HCT116 (cell line): ENCODE measurements at regions not wholly inside any gene's neighbourhood (a gene's known extent, or its start where the extent isn't known, plus 50 kb on each side); places are given as distances from the start of the nearest gene placed in this dataset.

Experiments
- CBX3 ChIP-seq: IDR thresholded peaks from 2 replicates; pipeline ENCODE4 v1.6.1; 2012; ENCODE audit warnings: low read depth
- EZH2 ChIP-seq: fragments of 200-600 bp; sonication (generic); IDR thresholded peaks from 2 replicates; pipeline ENCODE4 v1.6.1; 2017; ENCODE audit warnings: antibody characterized with exemption, mixed run types
- EZH2phosphoT487 ChIP-seq: fragments of 200-600 bp; IDR thresholded peaks from 2 replicates; pipeline ENCODE4 v1.6.1; 2018; ENCODE audit warnings: antibody characterized with exemption, borderline replicate concordance
- FOSL1 ChIP-seq: IDR thresholded peaks from 2 replicates; pipeline ENCODE4 v1.6.1; 2012; ENCODE audit warnings: low read depth
- JUND ChIP-seq: IDR thresholded peaks from 2 replicates; pipeline ENCODE4 v1.6.1; 2012
- POLR2AphosphoS5 ChIP-seq: IDR thresholded peaks from 2 replicates; pipeline ENCODE4 v1.6.1; 2011; ENCODE audit warnings: mild to moderate bottlenecking, low read depth, low read length, moderate library complexity
- TCF7L2 ChIP-seq: IDR thresholded peaks from 2 replicates; pipeline ENCODE4 v1.7.0; 2011; ENCODE audit warnings: borderline replicate concordance, inconsistent platforms; ENCODE audit not compliant: insufficient read depth, insufficient read length; ENCODE audit errors: extremely low read depth
- YY1 ChIP-seq: IDR thresholded peaks from 2 replicates; pipeline ENCODE4 v1.6.1; 2011; ENCODE audit warnings: low read length, low read depth, moderate library complexity, mild to moderate bottlenecking; ENCODE audit not compliant: insufficient replicate concordance; ENCODE audit errors: extremely low read depth
- ZFX ChIP-seq: fragments of 450-650 bp; IDR thresholded peaks from 2 replicates; pipeline ENCODE4 v1.6.1; 2017
- TF ChIP-seq, protein P1 (sequence below), 3 experiments: fragments of 200-600 bp in 1 of 3; sonication (generic) in 1 of 3; IDR thresholded peaks in 2 of 3; conservative IDR thresholded peaks in 1 of 3; 2 replicates each; pipeline ENCODE4 v1.5.1; 2012 to 2017; ENCODE audit warnings: low read depth in 2 of 3, low read length in 2 of 3, antibody characterized with exemption in 1 of 3, borderline replicate concordance in 1 of 3, control low read depth in 1 of 3, mild to moderate bottlenecking in 1 of 3, mixed read lengths in 1 of 3, mixed run types in 1 of 3, moderate library complexity in 1 of 3; ENCODE audit not compliant: insufficient read depth in 1 of 3
- TF ChIP-seq, protein P2 (sequence below): IDR thresholded peaks from 2 replicates; pipeline ENCODE4 v1.6.1; 2012

DNA sequence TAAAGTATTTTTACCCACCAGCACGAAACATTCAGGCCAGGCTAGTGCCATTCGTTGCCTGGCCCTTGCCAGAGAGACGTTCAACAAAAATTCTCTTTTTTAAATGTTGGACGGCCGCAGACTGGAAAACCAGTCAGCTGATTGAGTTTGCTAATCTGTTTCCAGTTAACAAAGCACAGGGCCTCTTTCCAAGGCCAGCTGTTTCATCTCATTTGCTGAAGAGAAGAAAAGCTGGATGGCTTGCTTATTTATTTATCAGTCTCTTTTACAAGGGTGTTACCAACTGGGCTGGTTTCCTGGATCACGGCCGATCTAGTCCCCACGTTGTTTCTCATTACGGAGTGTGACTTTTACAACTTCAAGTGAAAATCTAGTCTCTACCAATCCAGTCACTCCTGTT is 418.7 kb upstream of the DYNLRB2 start:
- TF ChIP-seq, protein P1, sequence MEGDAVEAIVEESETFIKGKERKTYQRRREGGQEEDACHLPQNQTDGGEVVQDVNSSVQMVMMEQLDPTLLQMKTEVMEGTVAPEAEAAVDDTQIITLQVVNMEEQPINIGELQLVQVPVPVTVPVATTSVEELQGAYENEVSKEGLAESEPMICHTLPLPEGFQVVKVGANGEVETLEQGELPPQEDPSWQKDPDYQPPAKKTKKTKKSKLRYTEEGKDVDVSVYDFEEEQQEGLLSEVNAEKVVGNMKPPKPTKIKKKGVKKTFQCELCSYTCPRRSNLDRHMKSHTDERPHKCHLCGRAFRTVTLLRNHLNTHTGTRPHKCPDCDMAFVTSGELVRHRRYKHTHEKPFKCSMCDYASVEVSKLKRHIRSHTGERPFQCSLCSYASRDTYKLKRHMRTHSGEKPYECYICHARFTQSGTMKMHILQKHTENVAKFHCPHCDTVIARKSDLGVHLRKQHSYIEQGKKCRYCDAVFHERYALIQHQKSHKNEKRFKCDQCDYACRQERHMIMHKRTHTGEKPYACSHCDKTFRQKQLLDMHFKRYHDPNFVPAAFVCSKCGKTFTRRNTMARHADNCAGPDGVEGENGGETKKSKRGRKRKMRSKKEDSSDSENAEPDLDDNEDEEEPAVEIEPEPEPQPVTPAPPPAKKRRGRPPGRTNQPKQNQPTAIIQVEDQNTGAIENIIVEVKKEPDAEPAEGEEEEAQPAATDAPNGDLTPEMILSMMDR (IDR thresholded peaks at IDR 0.05 in 2 of 3, conservative IDR thresholded peaks at IDR 0.05 in 1 of 3; ENCODE audit: borderline replicate concordance in 1 of 3, insufficient read depth in 1 of 3, low read depth in 2 of 3, low read length in 2 of 3): no peak
- TF ChIP-seq EZH2phosphoT487 (no peak), POLR2AphosphoS5 (no peak), FOSL1 (no peak), CBX3 (no peak), YY1 (no peak), EZH2 (no peak), TCF7L2 (no peak), ZFX (no peak), JUND (no peak)
- TF ChIP-seq, protein P2, sequence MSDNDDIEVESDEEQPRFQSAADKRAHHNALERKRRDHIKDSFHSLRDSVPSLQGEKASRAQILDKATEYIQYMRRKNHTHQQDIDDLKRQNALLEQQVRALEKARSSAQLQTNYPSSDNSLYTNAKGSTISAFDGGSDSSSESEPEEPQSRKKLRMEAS: no peak
